ENCODE measurements at regions not wholly inside any gene's neighbourhood (a gene's known extent, or its start where the extent isn't known, plus 50 kb on each side); places are given as distances from the start of the nearest gene placed in this dataset.

DNA sequence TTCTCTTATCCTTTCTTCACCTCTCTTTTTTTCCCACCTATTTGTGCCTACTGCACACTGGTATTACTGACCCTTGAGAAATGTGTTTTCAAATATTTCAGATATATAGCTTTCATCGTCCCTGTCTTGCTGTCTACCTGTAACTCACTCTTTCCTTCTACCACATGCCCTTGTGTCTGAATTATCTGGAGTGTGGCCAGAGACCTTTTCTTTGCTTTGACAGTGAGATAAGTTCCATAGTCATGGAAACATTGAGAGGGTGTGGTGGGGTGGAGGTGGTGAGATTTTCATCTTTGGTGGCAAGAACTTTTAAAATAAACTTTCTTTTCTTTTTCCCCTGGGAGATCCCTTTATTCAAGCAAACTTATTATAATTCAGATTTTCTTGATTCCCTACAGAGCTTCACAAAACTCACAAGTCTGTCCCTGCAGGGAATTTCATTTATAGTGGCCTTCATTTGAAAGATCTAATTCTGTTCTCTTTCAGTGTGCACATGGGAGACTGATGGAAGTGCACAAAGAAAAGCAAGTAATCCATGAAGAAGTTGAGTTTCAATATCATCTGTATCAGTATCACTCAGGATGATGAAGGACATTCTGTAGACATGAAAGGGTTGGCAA, 95.7 kb downstream of the SH2D1A start:
- TF ChIP-seq FOXP2 (optimal IDR thresholded peaks at IDR 0.05; ENCODE audit: borderline replicate concordance, extremely low read depth, extremely low read length, insufficient read depth) (no peak), POLR2AphosphoS5 (IDR thresholded peaks at IDR 0.05; ENCODE audit: low read depth, low read length) (no peak), SIN3A (IDR thresholded peaks at IDR 0.05; ENCODE audit: borderline replicate concordance, insufficient read depth, low read length) (no peak), TAF1 (IDR thresholded peaks at IDR 0.05; ENCODE audit: borderline replicate concordance, insufficient read depth, low read length) (no peak)
- TF ChIP-seq, protein P1, sequence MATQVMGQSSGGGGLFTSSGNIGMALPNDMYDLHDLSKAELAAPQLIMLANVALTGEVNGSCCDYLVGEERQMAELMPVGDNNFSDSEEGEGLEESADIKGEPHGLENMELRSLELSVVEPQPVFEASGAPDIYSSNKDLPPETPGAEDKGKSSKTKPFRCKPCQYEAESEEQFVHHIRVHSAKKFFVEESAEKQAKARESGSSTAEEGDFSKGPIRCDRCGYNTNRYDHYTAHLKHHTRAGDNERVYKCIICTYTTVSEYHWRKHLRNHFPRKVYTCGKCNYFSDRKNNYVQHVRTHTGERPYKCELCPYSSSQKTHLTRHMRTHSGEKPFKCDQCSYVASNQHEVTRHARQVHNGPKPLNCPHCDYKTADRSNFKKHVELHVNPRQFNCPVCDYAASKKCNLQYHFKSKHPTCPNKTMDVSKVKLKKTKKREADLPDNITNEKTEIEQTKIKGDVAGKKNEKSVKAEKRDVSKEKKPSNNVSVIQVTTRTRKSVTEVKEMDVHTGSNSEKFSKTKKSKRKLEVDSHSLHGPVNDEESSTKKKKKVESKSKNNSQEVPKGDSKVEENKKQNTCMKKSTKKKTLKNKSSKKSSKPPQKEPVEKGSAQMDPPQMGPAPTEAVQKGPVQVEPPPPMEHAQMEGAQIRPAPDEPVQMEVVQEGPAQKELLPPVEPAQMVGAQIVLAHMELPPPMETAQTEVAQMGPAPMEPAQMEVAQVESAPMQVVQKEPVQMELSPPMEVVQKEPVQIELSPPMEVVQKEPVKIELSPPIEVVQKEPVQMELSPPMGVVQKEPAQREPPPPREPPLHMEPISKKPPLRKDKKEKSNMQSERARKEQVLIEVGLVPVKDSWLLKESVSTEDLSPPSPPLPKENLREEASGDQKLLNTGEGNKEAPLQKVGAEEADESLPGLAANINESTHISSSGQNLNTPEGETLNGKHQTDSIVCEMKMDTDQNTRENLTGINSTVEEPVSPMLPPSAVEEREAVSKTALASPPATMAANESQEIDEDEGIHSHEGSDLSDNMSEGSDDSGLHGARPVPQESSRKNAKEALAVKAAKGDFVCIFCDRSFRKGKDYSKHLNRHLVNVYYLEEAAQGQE (IDR thresholded peaks at IDR 0.05; ENCODE audit: insufficient read depth in 1 of 2, low read depth in 2 of 2, low read length in 2 of 2), result no peak

DNA sequence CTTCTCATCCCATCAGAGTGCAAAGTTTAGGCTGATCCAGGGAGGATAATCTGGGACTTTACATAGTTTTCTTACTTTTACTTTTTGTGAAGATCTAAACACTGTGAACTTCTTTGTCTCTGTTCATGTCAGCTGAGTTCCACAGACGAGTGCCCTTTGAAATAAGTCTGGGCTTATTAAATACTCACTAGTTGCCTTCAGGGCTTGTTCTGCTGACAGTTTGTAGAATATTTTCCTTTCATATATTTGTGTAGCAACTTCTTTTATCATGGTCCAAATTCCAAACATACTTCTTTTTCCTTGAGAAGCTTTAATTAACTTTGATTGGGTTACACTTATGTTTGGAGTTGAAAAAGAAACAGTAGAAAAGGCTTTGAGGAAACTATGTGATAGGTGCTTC, 109.6 kb downstream of the SH2D1A start:
- no peak for TF ChIP-seq FOXP2 (optimal IDR thresholded peaks at IDR 0.05; ENCODE audit: borderline replicate concordance, extremely low read depth, extremely low read length, insufficient read depth)
- no peak for TF ChIP-seq TAF1 (IDR thresholded peaks at IDR 0.05; ENCODE audit: borderline replicate concordance, insufficient read depth, low read length)
- TF ChIP-seq SIN3A (IDR thresholded peaks at IDR 0.05; ENCODE audit: borderline replicate concordance, insufficient read depth, low read length), result no peak
- TF ChIP-seq, protein P1 (IDR thresholded peaks at IDR 0.05; ENCODE audit: insufficient read depth in 1 of 2, low read depth in 2 of 2, low read length in 2 of 2), result no peak
- no peak for TF ChIP-seq POLR2AphosphoS5 (IDR thresholded peaks at IDR 0.05; ENCODE audit: low read depth, low read length)

DNA sequence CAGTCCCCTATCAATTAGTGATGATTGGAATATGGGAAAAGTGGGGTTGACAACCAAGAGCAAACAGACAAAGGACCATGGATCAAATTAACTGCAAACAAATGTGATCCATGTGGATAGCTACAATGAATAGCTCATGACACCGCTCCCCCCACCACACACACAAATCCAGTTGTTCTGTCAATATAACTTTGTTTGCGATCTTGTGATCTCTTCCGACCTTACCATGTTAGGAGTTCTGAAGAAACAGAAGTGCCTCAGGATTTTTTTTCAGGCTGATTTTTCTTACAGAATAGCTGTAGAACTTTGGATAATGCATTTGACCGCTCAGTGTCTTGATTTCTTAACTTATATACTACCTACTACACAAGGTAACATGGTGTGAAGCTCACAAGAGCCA, 116.6 kb downstream of the SH2D1A start:
- TF ChIP-seq SIN3A (IDR thresholded peaks at IDR 0.05; ENCODE audit: borderline replicate concordance, insufficient read depth, low read length), result no peak
- TF ChIP-seq, protein P1 (IDR thresholded peaks at IDR 0.05; ENCODE audit: insufficient read depth in 1 of 2, low read depth in 2 of 2, low read length in 2 of 2), result no peak
- no peak for TF ChIP-seq TAF1 (IDR thresholded peaks at IDR 0.05; ENCODE audit: borderline replicate concordance, insufficient read depth, low read length)
- TF ChIP-seq POLR2AphosphoS5 (IDR thresholded peaks at IDR 0.05; ENCODE audit: low read depth, low read length), result no peak
- no peak for TF ChIP-seq FOXP2 (optimal IDR thresholded peaks at IDR 0.05; ENCODE audit: borderline replicate concordance, extremely low read depth, extremely low read length, insufficient read depth)

DNA sequence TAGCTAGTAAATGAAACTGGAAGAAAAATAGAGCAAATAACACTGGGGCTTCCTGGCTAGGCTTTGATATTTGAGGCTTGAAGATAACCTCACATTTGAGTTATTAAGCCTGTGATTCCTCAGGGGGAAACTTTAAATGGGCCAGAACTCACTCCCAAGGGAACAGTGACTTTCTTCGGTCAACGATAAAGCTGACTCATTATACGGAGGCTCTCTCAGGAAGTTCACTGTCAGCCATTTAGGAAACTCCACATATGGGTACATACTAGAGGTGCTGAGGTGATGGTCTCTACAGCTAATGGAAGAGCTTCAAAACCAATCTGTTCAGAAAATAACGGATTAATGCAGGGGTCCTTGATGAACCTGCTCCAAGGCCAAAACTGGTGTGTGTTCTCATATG, 120.8 kb downstream of the SH2D1A start:
- TF ChIP-seq SIN3A (IDR thresholded peaks at IDR 0.05; ENCODE audit: borderline replicate concordance, insufficient read depth, low read length) (no peak), FOXP2 (optimal IDR thresholded peaks at IDR 0.05; ENCODE audit: borderline replicate concordance, extremely low read depth, extremely low read length, insufficient read depth) (no peak), POLR2AphosphoS5 (IDR thresholded peaks at IDR 0.05; ENCODE audit: low read depth, low read length) (no peak), TAF1 (IDR thresholded peaks at IDR 0.05; ENCODE audit: borderline replicate concordance, insufficient read depth, low read length) (no peak)
- TF ChIP-seq, protein P1 (IDR thresholded peaks at IDR 0.05; ENCODE audit: insufficient read depth in 1 of 2, low read depth in 2 of 2, low read length in 2 of 2), result no peak
